IMR-90 (cell line): ENCODE measurements at regions not wholly inside any gene's neighbourhood (a gene's known extent, or its start where the extent isn't known, plus 50 kb on each side); places are given as distances from the start of the nearest gene placed in this dataset.

Experiments
- RAD21 ChIP-seq: IDR thresholded peaks from 2 replicates; pipeline ENCODE4 v1.6.1; 2012; ENCODE audit warnings: low read length, improper control_type of control experiment
- RCOR1 ChIP-seq: IDR thresholded peaks from 2 replicates; pipeline ENCODE4 v1.6.1; 2012; ENCODE audit warnings: mild to moderate bottlenecking, low read length, improper control_type of control experiment; ENCODE audit not compliant: insufficient replicate concordance
- SMC3 ChIP-seq: fragments of 150-350 bp; IDR thresholded peaks from 2 replicates; pipeline ENCODE4 v1.6.1; 2016; ENCODE audit warnings: low read depth, mild to moderate bottlenecking, antibody characterized with exemption, low read length, moderate library complexity
- TF ChIP-seq, protein P1 (sequence below): conservative IDR thresholded peaks from 2 replicates; pipeline ENCODE4 v1.5.1; 2012; ENCODE audit warnings: mild to moderate bottlenecking, low read depth, low read length, improper control_type of control experiment

DNA sequence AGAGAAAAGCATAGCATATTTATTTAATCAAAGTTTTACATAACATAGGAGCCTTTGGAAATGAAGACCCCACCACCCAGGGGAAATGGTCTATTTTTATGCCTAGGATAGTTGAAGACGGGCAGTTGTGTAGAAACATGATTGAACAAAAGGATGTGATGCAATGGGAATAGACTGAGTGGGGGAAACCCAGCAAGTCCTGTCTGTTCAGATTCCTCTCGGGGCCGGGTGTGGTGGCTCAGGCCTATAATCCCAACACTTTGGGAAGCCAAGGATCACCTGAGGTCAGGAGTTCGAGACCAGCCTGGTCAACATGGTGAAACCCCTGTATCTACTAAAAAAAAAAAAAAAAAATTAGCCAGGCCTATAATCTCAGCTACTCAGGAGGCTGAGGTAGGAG, 298.3 kb downstream of the MATN1 start:
- TF ChIP-seq, protein P1, sequence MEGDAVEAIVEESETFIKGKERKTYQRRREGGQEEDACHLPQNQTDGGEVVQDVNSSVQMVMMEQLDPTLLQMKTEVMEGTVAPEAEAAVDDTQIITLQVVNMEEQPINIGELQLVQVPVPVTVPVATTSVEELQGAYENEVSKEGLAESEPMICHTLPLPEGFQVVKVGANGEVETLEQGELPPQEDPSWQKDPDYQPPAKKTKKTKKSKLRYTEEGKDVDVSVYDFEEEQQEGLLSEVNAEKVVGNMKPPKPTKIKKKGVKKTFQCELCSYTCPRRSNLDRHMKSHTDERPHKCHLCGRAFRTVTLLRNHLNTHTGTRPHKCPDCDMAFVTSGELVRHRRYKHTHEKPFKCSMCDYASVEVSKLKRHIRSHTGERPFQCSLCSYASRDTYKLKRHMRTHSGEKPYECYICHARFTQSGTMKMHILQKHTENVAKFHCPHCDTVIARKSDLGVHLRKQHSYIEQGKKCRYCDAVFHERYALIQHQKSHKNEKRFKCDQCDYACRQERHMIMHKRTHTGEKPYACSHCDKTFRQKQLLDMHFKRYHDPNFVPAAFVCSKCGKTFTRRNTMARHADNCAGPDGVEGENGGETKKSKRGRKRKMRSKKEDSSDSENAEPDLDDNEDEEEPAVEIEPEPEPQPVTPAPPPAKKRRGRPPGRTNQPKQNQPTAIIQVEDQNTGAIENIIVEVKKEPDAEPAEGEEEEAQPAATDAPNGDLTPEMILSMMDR = no peak
- TF ChIP-seq RAD21 (no peak), RCOR1 (no peak), SMC3 (no peak)
